HEK293T (cell line): ENCODE measurements at regions not wholly inside any gene's neighbourhood (a gene's known extent, or its start where the extent isn't known, plus 50 kb on each side); places are given as distances from the start of the nearest gene placed in this dataset.

ENCODE experiments used
- CTCF ChIA-PET: fragments of 350-600 bp; formaldehyde crosslinking; extraction: SDS; loops from one replicate; lab custom pipeline; 2021; ENCODE audit warnings: antibody characterized with exemption, inconsistent platforms; lab: Yijun Ruan, JAX
- POLR2A ChIA-PET: fragments of 350-600 bp; formaldehyde crosslinking; extraction: SDS; loops from one replicate; lab custom pipeline; 2020; ENCODE audit warnings: antibody characterized with exemption, inconsistent platforms; lab: Yijun Ruan, JAX
- DNase-seq: peaks from one replicate; pipeline ENCODE4 v3.0.0; 2012; ENCODE audit warnings: mixed read lengths; ENCODE audit errors: extremely low spot score
- ARNT ChIP-seq: fragments of 450-650 bp; IDR thresholded peaks from 2 replicates; pipeline ENCODE4 v1.6.1; 2017; ENCODE audit warnings: mild to moderate bottlenecking
- BHLHE40 ChIP-seq: fragments of 450-650 bp; IDR thresholded peaks from 2 replicates; pipeline ENCODE4 v1.6.1; 2016; ENCODE audit warnings: mild to moderate bottlenecking, moderate library complexity, borderline replicate concordance
- CTBP1 ChIP-seq: fragments of 450-650 bp; IDR thresholded peaks from 2 replicates; pipeline ENCODE4 v1.6.1; 2016; ENCODE audit warnings: borderline replicate concordance
- ELF4 ChIP-seq: fragments of 450-650 bp; IDR thresholded peaks from 2 replicates; pipeline ENCODE4 v1.6.1; 2017; ENCODE audit warnings: antibody characterized with exemption
- FOXA1 ChIP-seq: fragments of 450-650 bp; IDR thresholded peaks from 2 replicates; pipeline ENCODE4 v1.6.1; 2016; ENCODE audit warnings: mild to moderate bottlenecking
- FOXK2 ChIP-seq: fragments of 450-650 bp; IDR thresholded peaks from 2 replicates; pipeline ENCODE4 v1.6.1; 2016; ENCODE audit warnings: mild to moderate bottlenecking
- FOXM1 ChIP-seq: fragments of 450-650 bp; IDR thresholded peaks from 2 replicates; pipeline ENCODE4 v1.6.1; 2017; ENCODE audit warnings: mild to moderate bottlenecking, borderline replicate concordance
- HDGF ChIP-seq: fragments of 450-650 bp; IDR thresholded peaks from 2 replicates; pipeline ENCODE4 v1.6.1; 2017; ENCODE audit warnings: antibody characterized with exemption, borderline replicate concordance
- L3MBTL2 ChIP-seq: fragments of 450-650 bp; conservative IDR thresholded peaks from 2 replicates; pipeline ENCODE4 v1.6.1; 2016; ENCODE audit warnings: mild to moderate bottlenecking
- LEF1 ChIP-seq: fragments of 450-650 bp; IDR thresholded peaks from 2 replicates; pipeline ENCODE4 v1.6.1; 2017; ENCODE audit warnings: mild to moderate bottlenecking, borderline replicate concordance
- NFRKB ChIP-seq: fragments of 450-650 bp; IDR thresholded peaks from 2 replicates; pipeline ENCODE4 v1.6.1; 2016; ENCODE audit warnings: mild to moderate bottlenecking, moderate library complexity
- PKNOX1 ChIP-seq: fragments of 450-650 bp; IDR thresholded peaks from 2 replicates; pipeline ENCODE4 v1.6.1; 2016
- SP1 ChIP-seq: fragments of 450-650 bp; IDR thresholded peaks from 2 replicates; pipeline ENCODE4 v1.6.1; 2017
- SUZ12 ChIP-seq: fragments of 450-650 bp; IDR thresholded peaks from 2 replicates; pipeline ENCODE4 v1.6.1; 2016; ENCODE audit warnings: mild to moderate bottlenecking
- TARDBP ChIP-seq: fragments of 450-650 bp; IDR thresholded peaks from 2 replicates; pipeline ENCODE4 v1.6.1; 2016
- ZNF384 ChIP-seq: fragments of 450-650 bp; IDR thresholded peaks from 2 replicates; pipeline ENCODE4 v1.6.1; 2016

- DNase-seq: no peak
- ChIA-PET CTCF (no interaction called here), POLR2A (no interaction called here)
- TF ChIP-seq SUZ12: no peak
- TF ChIP-seq HDGF: no peak
- no peak for TF ChIP-seq ZNF384
- TF ChIP-seq BHLHE40: no peak
- no peak for TF ChIP-seq ARNT
- no peak for TF ChIP-seq FOXA1
- no peak for TF ChIP-seq FOXM1
Observed at GRCh38 chr2:172205292-172205691, 102.6 kb upstream of the DLX2 start.

- CTCF ChIA-PET: no interaction called here
- DNase-seq: no peak
- POLR2A ChIA-PET: no interaction called here
- TF ChIP-seq SP1: no peak
- TF ChIP-seq BHLHE40: no peak
Observed at GRCh38 chr2:172207911-172208310, 105.2 kb upstream of the DLX2 start.

- POLR2A ChIA-PET: no interaction called here
- no peak for DNase-seq
- CTCF ChIA-PET: no interaction called here
- TF ChIP-seq FOXK2 (no peak), HDGF (no peak), ARNT (no peak), SUZ12 (no peak), FOXM1 (no peak), SP1 (no peak), ZNF384 (no peak), TARDBP (no peak), L3MBTL2 (no peak), BHLHE40 (no peak), LEF1 (no peak), PKNOX1 (no peak), FOXA1 (no peak), ELF4 (no peak), NFRKB (no peak), CTBP1 (no peak)
Observed at GRCh38 chr2:172208791-172209325, 106.2 kb upstream of the DLX2 start.

- CTCF ChIA-PET: no interaction called here
- no peak for DNase-seq
- POLR2A ChIA-PET: no interaction called here
- TF ChIP-seq BHLHE40: no peak
- no peak for TF ChIP-seq LEF1
- no peak for TF ChIP-seq FOXM1
- TF ChIP-seq ELF4: no peak
- TF ChIP-seq SP1: no peak
- no peak for TF ChIP-seq FOXK2
- no peak for TF ChIP-seq CTBP1
- TF ChIP-seq FOXA1: no peak
- TF ChIP-seq PKNOX1: no peak
- TF ChIP-seq ZNF384: no peak
- no peak for TF ChIP-seq L3MBTL2
- no peak for TF ChIP-seq SUZ12
- no peak for TF ChIP-seq TARDBP
- TF ChIP-seq NFRKB: no peak
- no peak for TF ChIP-seq ARNT
- no peak for TF ChIP-seq HDGF
Observed at GRCh38 chr2:172210599-172210998, 107.9 kb upstream of the DLX2 start.

GRCh38 chr2:172211512-172211911, 108.8 kb upstream of the DLX2 start:
- ChIA-PET POLR2A (no interaction called here), CTCF (no interaction called here)
- DNase-seq: no peak
- no peak for TF ChIP-seq ARNT

GRCh38 chr2:172213116-172213860, 110.6 kb upstream of the DLX2 start:
- CTCF ChIA-PET: no interaction called here
- POLR2A ChIA-PET: no interaction called here
- no peak for DNase-seq
- no peak for TF ChIP-seq L3MBTL2
- TF ChIP-seq ELF4: no peak
- TF ChIP-seq BHLHE40: no peak

- POLR2A ChIA-PET: no interaction called here
- TF ChIP-seq PKNOX1 (no peak), CTBP1 (no peak), ZNF384 (no peak), FOXM1 (no peak), FOXK2 (no peak), HDGF (no peak), ARNT (no peak), BHLHE40 (no peak), LEF1 (no peak), TARDBP (no peak), ELF4 (no peak), FOXA1 (no peak), NFRKB (no peak), SP1 (no peak), SUZ12 (no peak), L3MBTL2 (no peak)
- no peak for DNase-seq
- CTCF ChIA-PET: no interaction called here
Observed at GRCh38 chr2:172214252-172214651, 111.6 kb upstream of the DLX2 start.
